ENCODE measurements at regions not wholly inside any gene's neighbourhood (a gene's known extent, or its start where the extent isn't known, plus 50 kb on each side); places are given as distances from the start of the nearest gene placed in this dataset.

DNA sequence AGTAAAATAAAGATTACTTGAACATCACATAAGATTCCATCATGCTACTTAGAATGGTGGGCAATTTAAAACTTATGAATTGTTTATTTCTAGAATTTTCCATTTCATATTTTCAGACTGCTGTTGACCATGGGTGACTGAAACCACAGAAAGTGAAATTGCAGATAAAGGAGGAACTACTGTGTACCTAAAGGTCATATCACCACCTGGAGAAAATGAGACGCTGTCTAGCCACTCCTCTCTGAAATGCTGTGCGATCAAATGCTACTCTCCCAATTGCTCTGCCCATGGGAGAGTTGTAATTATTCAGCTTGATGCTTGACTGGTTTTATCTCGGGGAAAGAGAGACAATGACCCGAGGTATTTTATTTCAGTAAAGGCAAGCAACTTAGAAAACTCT, 128.9 kb upstream of the ERCC4 start:
- Mint-ChIP-seq H3K4me1 (no peaks in the 10 kb centered on the region), H3K4me3 (no peak overlapping the region), H3K36me3 (ENCODE audit: low read depth) (no peaks in the 10 kb centered on the region), H3K27me3 (no peaks in the 10 kb centered on the region), H3K27ac (no peak overlapping the region)
- DNase-seq = no peak
- no peak for ATAC-seq
- no peaks in the 10 kb centered on the region for H3K9me3 ChIP-seq (ENCODE audit: control insufficient read depth, low read length, poor library complexity, severe bottlenecking)

DNA sequence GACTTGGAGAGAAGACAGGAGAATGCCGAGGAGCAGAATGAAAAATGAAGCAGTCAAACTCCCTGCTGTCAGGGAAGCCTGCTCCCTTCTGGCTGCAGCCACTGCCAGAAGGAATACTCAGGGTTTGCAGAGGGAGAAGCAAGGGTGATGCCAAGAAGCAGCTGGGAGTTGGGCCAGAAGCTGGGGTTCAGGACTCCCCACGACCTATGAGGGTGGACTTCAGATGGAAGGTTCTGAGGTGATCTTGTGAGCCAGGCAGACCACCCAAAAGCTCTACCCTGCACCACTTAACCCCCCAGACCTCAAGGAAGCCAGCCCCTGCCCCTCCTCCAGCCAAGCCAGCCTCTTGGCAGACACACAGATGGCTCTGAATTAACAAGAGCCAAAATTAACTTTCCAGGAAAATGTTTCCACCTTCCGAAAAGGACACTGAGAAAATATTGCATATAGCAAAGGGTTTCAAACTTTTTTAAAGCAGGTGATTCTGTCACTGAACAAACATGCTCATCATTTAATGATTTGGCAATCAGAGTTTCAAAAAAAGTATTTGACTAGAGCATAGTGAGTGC, 126.0 kb upstream of the ERCC4 start:
- H3K4me3 Mint-ChIP-seq = no peak overlapping the region
- no peaks in the 10 kb centered on the region for H3K36me3 Mint-ChIP-seq (ENCODE audit: low read depth)
- H3K27ac Mint-ChIP-seq = no peak overlapping the region
- H3K4me1 Mint-ChIP-seq = no peaks in the 10 kb centered on the region
- ATAC-seq = no peak
- DNase-seq = no peak
- H3K27me3 Mint-ChIP-seq = no peaks in the 10 kb centered on the region
- no peaks in the 10 kb centered on the region for H3K9me3 ChIP-seq (ENCODE audit: control insufficient read depth, low read length, poor library complexity, severe bottlenecking)

DNA sequence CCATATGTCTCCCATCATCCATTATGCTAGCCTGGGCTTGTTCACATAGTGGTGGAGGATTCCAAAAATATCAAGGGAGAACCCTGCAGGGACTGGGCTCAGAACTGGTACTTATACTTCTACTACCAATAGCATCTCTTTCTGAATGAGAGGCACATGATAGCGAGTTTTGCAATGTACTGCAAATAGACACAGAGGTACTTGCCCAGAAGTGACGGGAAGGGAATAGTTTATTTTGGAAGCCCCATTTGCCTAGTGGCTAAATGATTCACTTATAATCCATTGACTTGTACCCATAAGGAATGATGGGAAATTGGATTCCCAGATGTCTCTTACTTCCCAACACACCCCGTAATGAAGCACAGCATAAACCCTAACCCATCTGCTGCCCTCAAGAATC, 124.8 kb upstream of the ERCC4 start:
- H3K36me3 Mint-ChIP-seq (ENCODE audit: low read depth) = no peaks in the 10 kb centered on the region
- H3K4me3 Mint-ChIP-seq = no peak overlapping the region
- no peaks in the 10 kb centered on the region for H3K4me1 Mint-ChIP-seq

DNA sequence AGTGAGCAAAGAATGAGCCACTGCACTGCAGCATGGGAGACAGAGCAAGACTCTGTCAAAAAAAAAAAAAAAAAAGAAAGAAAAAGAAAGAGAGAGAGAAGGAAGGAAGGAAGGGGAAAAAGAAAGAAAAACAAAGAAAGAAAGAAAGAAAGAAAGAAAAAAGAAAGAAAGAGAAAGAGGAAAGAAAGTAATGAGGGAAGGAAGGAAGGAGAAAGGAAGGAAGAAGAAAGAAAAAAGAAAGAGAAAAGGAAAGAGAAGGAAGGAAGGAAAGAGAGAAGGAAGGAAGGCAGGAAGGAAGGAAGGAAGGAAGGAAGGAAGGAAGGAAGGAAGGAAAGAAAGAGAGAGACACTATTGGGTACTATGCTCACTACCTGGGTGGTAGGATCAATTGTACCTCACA, 122.2 kb upstream of the ERCC4 start:
- H3K4me1 Mint-ChIP-seq = no peaks in the 10 kb centered on the region
- ATAC-seq (no peak), DNase-seq (no peak)
- no peaks in the 10 kb centered on the region for H3K9me3 ChIP-seq (ENCODE audit: control insufficient read depth, low read length, poor library complexity, severe bottlenecking)
- no peaks in the 10 kb centered on the region for H3K27me3 Mint-ChIP-seq
- H3K27ac Mint-ChIP-seq = no peak overlapping the region
- H3K36me3 Mint-ChIP-seq (ENCODE audit: low read depth) = no peaks in the 10 kb centered on the region
- no peak overlapping the region for H3K4me3 Mint-ChIP-seq

More for the DNA sequence above, 124.8 kb upstream of the ERCC4 start:
- H3K9me3 ChIP-seq (ENCODE audit: control insufficient read depth, low read length, poor library complexity, severe bottlenecking) = no peaks in the 10 kb centered on the region
- DNase-seq (no peak), ATAC-seq (no peak)
- H3K27ac Mint-ChIP-seq = no peak overlapping the region
- no peaks in the 10 kb centered on the region for H3K27me3 Mint-ChIP-seq

DNA sequence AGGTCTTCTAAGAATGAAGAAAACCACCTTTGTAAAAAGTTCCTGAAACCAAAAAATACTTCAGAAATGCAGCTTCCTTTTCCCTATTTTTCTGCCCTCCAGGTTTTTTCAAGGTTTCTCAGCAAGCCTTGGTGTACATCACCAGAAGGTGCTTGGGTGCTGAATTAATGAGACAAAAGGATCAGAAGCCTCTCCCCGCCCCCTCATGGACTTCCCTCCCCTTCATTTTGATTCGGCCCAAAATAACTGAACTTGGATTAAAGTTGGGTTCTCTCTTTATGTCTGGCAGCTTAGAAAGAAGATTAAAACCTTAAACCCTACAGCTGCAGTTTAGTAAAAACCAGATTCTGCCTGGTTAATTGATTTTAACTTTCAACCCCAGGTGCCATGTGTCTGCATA, 121.7 kb upstream of the ERCC4 start:
- H3K27ac Mint-ChIP-seq = no peak overlapping the region
- H3K4me3 Mint-ChIP-seq = no peak overlapping the region
- DNase-seq (no peak), ATAC-seq (no peak)
- no peaks in the 10 kb centered on the region for H3K4me1 Mint-ChIP-seq
- H3K9me3 ChIP-seq (ENCODE audit: control insufficient read depth, low read length, poor library complexity, severe bottlenecking) = no peaks in the 10 kb centered on the region
- no peaks in the 10 kb centered on the region for H3K27me3 Mint-ChIP-seq
- H3K36me3 Mint-ChIP-seq (ENCODE audit: low read depth) = no peaks in the 10 kb centered on the region

DNA sequence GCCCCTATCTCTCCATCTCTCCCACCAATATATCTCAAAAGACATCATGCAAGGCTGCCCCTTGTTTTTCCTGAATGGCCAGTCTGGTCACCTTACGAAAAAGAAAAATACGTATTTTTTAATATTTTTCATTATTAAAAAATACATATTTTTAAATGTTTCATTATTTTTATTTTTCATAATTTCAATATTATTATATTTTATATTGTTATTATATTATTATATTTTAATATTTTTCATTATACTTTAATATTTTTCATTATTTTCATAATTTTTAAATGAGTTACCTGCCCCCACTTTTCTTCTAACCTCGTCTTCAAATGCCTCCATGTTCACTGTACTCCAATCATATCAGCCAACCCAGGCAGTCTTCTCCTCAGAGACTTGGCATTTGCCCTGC, 116.0 kb upstream of the ERCC4 start:
- no peak overlapping the region for H3K4me3 Mint-ChIP-seq
- ATAC-seq (no peak), DNase-seq (no peak)
- H3K27me3 Mint-ChIP-seq = no peaks in the 10 kb centered on the region
- no peaks in the 10 kb centered on the region for H3K4me1 Mint-ChIP-seq
- no peaks in the 10 kb centered on the region for H3K9me3 ChIP-seq (ENCODE audit: control insufficient read depth, low read length, poor library complexity, severe bottlenecking)
- H3K27ac Mint-ChIP-seq = no peak overlapping the region
- H3K36me3 Mint-ChIP-seq (ENCODE audit: low read depth) = no peaks in the 10 kb centered on the region

DNA sequence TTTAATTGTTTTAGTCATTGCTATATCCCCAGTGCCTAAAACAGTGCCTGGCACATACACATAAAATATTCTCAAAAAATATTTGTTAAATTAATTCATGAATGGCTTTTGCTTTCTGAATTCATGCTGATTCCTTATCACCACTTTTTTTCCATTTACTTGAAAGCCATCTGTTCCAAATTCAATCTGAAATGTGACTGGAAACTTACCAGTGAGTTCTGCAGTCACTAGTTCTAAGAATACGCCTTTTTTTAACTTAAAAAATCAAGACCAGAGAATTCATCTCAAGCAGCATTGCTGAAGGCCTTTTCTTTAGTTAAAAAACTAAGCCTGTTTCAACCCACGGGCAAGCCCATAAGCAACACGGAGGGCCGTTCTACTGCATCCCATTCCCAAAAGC, 114.0 kb upstream of the ERCC4 start:
- H3K4me3 Mint-ChIP-seq = no peak overlapping the region

DNA sequence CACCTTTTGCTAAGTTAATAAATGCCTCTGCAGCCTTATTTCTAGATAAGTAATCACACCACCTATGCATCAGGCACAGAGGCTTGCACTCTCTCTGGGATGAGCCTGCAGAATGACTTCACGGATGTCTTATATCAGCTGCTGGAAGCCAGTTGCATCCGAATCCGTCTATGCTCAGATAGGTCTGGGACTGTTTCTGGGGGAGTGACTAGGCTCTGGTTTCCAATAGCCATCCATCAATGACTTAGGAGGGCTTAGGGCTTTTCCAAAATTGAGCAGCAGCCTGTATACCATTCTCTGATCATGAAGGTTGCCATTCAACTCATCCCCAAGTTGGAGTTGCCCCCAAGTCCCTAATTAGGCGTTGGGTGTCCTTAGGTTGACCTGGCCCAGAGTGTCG, 113.3 kb upstream of the ERCC4 start:
- no peaks in the 10 kb centered on the region for H3K9me3 ChIP-seq (ENCODE audit: control insufficient read depth, low read length, poor library complexity, severe bottlenecking)
- Mint-ChIP-seq H3K4me1 (no peaks in the 10 kb centered on the region), H3K27ac (no peak overlapping the region), H3K4me3 (no peak overlapping the region), H3K36me3 (ENCODE audit: low read depth) (no peaks in the 10 kb centered on the region), H3K27me3 (no peaks in the 10 kb centered on the region)
- DNase-seq (no peak), ATAC-seq (no peak)

More for the DNA sequence above, 114.0 kb upstream of the ERCC4 start:
- Mint-ChIP-seq H3K27ac (no peak overlapping the region), H3K36me3 (ENCODE audit: low read depth) (no peaks in the 10 kb centered on the region), H3K27me3 (no peaks in the 10 kb centered on the region), H3K4me1 (no peaks in the 10 kb centered on the region)
- ATAC-seq = no peak
- no peaks in the 10 kb centered on the region for H3K9me3 ChIP-seq (ENCODE audit: control insufficient read depth, low read length, poor library complexity, severe bottlenecking)
- no peak for DNase-seq

DNA sequence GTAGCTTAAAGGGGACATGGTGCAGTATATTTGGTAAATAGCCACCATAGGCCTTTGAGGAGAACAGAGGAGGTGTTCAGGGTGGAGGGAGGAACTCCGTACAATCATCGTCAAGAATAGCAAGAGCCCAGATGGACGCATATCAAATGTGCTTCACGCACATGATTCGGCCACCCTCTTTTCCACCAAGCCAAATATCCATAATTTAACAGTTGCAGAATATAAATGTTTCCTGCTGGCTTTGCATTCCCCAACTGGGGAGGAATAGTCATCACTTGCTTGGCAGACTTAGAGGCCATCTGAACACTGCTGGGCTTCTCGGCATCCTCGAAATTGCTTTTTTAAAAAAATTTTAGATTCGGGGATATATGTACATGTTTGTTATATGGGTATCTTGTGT, 111.9 kb upstream of the ERCC4 start:
- H3K9me3 ChIP-seq (ENCODE audit: control insufficient read depth, low read length, poor library complexity, severe bottlenecking) = no peaks in the 10 kb centered on the region
- Mint-ChIP-seq H3K27ac (no peak overlapping the region), H3K4me3 (no peak overlapping the region), H3K4me1 (no peaks in the 10 kb centered on the region), H3K27me3 (no peaks in the 10 kb centered on the region), H3K36me3 (ENCODE audit: low read depth) (no peaks in the 10 kb centered on the region)
- DNase-seq (no peak), ATAC-seq (no peak)

DNA sequence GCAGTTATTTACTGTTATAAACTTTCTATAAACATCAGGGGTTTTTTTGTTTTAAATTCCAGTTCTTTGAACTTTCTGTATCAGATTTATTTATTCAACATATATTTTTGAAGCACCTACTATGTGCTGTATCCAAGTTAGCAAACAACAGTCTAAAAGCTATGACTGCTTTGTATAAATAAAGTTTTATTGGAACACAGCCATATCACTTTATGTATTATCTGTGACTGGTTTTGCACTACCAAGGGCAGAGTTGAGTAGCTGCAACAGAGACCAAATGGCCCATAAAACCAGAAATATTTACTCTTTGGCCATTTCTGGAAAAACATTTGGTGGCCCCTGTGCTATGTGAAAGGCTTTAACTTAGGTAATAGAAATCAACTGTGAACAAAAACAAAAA, 110.2 kb upstream of the ERCC4 start:
- no peaks in the 10 kb centered on the region for H3K9me3 ChIP-seq (ENCODE audit: control insufficient read depth, low read length, poor library complexity, severe bottlenecking)
- no peaks in the 10 kb centered on the region for H3K27me3 Mint-ChIP-seq
- H3K4me1 Mint-ChIP-seq = no peaks in the 10 kb centered on the region
- no peak for DNase-seq
- H3K27ac Mint-ChIP-seq = no peak overlapping the region
- ATAC-seq = no peak
- no peaks in the 10 kb centered on the region for H3K36me3 Mint-ChIP-seq (ENCODE audit: low read depth)
- H3K4me3 Mint-ChIP-seq = no peak overlapping the region

DNA sequence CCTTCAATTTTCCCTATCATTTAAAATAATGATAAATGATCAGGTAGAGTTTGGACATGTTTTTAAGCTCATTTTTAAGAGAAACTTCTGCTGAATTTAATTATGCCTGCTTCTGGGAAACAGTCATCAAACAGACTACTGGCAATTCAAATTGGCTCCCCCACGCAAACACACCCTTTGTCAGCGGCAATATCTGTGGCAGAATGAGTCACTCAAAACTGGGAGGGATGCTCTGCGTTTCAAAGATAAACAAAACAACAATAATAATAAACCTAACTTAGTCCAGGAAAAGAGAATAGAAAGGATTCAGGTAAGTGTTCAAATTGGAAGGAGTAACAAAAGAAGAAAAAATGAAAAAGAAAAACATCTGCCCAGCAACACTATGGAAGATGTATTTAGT, 108.1 kb upstream of the ERCC4 start:
- Mint-ChIP-seq H3K4me3 (no peak overlapping the region), H3K27ac (no peak overlapping the region), H3K4me1 (no peaks in the 10 kb centered on the region), H3K36me3 (ENCODE audit: low read depth) (no peaks in the 10 kb centered on the region), H3K27me3 (peaks cover 4% of the 10 kb centered on the region)
- no peak for DNase-seq
- no peak for ATAC-seq
- no peaks in the 10 kb centered on the region for H3K9me3 ChIP-seq (ENCODE audit: control insufficient read depth, low read length, poor library complexity, severe bottlenecking)

DNA sequence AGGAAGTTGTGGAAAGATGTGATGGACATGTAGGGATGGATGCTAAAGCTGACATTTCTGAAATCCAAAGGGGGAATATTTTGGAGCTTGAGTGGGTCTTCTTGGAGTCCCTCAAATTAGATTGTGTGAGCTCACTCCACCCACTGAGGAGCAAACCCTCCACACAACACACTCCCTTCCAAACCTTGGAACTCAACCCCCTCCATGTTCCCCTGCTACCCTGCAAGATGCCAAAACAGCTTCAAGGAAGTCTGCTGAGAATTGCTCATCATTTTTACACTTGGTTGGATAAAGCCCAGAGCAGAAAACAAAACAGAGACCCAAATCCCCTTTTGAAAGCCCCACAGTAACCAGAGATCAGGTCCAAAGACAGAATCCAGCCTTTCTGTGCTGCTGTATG, 103.3 kb upstream of the ERCC4 start:
- Mint-ChIP-seq H3K27ac (no peak overlapping the region), H3K4me3 (no peak overlapping the region), H3K36me3 (ENCODE audit: low read depth) (no peaks in the 10 kb centered on the region), H3K4me1 (no peaks in the 10 kb centered on the region), H3K27me3 (peaks cover 5% of the 10 kb centered on the region)
- DNase-seq = no peak
- ATAC-seq = no peak
- H3K9me3 ChIP-seq (ENCODE audit: control insufficient read depth, low read length, poor library complexity, severe bottlenecking) = no peaks in the 10 kb centered on the region

DNA sequence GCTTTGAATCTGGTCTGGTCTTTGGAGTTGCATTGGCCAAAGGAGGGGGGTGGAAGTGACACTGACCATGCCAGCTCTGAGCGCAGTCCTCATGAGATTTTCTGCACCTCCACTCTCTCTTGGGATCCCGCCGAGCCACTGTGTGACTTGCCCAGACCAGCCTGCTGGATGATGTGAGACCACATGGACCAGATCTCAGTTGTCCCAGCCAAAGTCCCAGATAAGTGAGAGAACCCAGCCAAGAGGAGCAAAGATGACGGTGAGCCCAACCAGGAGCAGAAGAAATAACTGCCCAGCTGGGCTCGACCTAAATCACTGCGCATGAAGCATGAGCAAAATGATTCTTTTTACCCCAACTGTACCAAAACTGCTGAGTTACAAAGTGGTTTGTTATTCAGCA, 96.5 kb upstream of the ERCC4 start:
- no peaks in the 10 kb centered on the region for H3K36me3 Mint-ChIP-seq (ENCODE audit: low read depth)
- ATAC-seq = no peak
- no peak for DNase-seq
- H3K4me1 Mint-ChIP-seq = no peaks in the 10 kb centered on the region
- H3K27ac Mint-ChIP-seq = no peak overlapping the region
- peaks cover 10% of the 10 kb centered on the region for H3K27me3 Mint-ChIP-seq
- H3K4me3 Mint-ChIP-seq = no peak overlapping the region
- no peaks in the 10 kb centered on the region for H3K9me3 ChIP-seq (ENCODE audit: control insufficient read depth, low read length, poor library complexity, severe bottlenecking)

DNA sequence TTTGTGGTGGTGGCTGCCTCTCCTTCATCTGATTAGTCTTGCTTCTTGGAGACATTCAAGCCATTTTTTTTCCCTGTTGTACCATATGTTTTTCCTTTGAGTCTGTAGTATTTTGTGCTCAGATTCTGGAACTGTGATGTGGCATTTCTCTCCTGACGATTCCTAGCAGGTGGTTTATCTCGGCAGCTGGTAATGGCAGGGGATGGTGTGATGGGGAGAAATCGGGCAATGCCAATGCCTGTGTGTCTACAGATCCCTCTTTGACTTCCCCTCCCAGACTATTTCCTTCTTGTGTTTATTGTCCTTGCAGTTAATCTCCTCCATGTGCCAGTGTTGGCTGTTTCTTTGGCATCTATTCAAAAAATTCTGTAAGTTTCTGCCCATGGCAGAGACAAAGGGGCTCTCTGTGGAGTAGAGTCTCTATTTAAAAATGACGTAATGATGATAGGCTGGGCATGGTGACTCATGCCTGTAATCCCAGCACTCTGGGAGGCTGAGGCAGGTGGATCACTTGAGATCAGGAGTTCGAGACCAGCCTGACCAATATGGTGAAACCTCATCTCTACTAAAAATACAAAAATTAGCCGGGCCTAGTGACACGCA, 90.2 kb upstream of the ERCC4 start:
- DNase-seq = no peak
- no peaks in the 10 kb centered on the region for H3K9me3 ChIP-seq (ENCODE audit: control insufficient read depth, low read length, poor library complexity, severe bottlenecking)
- no peak for ATAC-seq
- H3K36me3 Mint-ChIP-seq (ENCODE audit: low read depth) = peaks cover 2% of the 10 kb centered on the region
- H3K27me3 Mint-ChIP-seq = peaks cover 15% of the 10 kb centered on the region
- no peak overlapping the region for H3K27ac Mint-ChIP-seq
- H3K4me1 Mint-ChIP-seq = no peaks in the 10 kb centered on the region
- no peak overlapping the region for H3K4me3 Mint-ChIP-seq
